ENCODE measurements at regions not wholly inside any gene's neighbourhood (a gene's known extent, or its start where the extent isn't known, plus 50 kb on each side); places are given as distances from the start of the nearest gene placed in this dataset.

DNA sequence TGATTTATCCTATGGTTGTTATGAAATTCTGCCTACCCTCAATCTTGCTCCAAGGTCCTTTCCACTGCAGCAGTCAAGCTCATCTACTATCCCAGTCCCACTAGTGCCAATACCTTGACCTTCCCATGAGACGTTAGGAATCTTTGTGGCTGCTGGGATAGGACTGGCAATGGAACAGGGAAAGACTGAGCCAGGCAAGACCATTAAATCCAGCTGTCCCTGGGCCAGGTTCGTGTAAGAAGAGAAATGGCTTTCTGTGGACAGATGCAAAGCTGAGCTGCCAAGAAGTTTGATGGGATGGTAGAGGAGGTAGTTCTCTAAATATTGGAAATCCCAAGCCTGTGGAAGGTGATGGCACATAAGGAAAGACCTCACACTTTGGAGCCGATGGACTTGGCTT lies 50.1 kb upstream of the TMEM17 start:
- TF ChIP-seq GATA2 (IDR thresholded peaks at IDR 0.05; ENCODE audit: low read depth, low read length) (no peak), GATA3 (IDR thresholded peaks at IDR 0.05; ENCODE audit: low read depth, low read length) (no peak)
